OCI-M1 (cell line): ENCODE measurements at regions not wholly inside any gene's neighbourhood (a gene's known extent, or its start where the extent isn't known, plus 50 kb on each side); places are given as distances from the start of the nearest gene placed in this dataset.

Experiments
- DNase-seq: peaks from one replicate; lab custom pipeline; 2025; lab: John Stamatoyannopoulos, UW

DNA sequence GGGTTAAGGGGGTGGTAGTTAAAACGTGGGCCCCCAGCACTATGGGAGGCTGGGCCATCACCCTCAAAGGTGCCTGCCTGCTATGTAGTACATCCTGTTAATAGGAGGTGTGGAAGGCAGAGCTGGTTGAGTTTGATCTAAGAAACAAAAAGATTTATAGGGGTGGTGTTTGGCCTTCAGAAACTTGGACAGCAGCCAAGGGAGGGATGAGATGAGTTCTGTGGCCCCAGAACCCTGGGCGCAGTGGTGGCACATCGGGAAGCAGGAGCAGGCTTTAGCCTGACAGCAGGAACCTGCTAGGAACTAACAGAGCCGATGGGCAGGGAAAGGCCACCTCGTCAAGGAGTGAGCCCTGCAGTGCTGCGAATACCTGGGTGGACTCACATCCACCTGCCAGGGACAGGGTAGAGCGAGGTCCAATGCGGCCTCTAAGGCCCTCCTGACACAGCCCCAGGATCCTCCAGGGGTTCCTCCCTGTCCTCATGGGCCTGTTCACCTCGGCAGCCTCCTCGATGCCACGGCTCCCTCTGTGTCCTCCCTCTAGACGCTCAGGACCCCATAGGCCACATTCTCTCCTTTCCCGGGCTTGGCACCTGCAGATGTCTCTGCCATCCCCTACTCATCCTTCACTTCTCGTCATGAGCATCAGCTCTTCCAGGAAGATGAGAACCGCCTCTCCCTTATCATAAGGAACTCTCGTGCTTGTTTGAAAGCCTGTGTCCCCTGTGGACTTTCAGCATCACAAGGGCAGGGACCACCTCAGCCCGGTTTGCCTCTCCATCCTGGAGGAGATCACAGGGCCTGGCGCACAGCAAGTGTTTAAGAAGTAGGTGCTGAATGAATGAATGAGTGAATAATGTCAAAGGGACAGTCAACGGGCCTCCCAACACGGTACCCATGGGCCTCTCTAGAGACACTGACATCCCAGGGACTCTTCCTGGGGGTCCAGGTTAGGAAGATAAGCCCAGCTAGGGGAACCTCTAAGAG is 103.5 kb upstream of the TNRC6C start:
- DNase-seq = no peak

DNA sequence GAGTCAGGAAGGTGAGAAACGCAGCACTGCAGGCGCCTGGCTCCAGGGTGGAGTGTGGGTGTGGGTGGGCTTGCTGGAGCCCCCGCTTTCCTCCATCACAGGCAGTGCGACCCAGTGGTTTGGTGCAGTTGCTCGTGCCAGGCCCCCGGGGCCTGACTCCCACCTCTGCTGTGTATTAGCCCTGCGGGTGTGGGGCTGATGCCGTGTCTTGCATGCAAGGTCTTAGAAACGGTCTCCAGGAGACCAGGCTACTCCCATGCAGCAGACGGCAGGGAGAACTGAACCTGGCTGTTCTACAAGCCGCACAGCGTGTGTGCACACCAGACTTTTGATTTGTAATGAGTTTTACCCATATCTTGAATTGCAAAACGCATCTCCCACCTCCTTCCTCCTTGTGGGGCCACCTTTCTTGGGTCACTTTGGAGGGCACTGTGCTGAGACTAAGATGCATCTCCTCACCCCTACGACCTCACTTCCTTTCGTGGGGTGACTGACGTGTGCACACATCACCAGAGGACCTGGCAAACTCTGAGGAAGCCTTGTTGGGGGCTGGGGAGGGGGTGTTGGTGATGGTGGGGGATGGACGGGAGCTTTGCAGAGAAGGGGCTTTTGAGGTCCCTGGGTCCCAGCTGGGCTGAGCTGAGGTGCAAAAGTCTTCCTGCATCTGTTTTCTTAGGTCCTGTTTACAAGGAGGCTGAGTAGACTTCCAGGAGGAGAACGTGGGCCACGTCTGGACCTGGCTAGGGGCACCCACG is 101.8 kb upstream of the TNRC6C start:
- no peak for DNase-seq

DNA sequence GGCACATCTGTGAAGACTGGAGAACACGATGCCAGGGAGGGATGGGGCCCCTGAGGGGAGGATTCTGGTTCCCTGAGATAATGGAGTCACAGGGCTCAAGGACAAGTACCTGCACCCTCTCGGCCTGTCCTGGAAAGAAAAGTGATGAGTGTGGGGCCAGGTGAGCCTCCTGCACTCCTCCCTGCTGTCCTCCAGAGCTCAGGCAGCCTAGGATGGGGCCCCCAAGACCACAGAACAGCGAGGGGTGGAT is 101.3 kb upstream of the TNRC6C start:
- DNase-seq = no peak

DNA sequence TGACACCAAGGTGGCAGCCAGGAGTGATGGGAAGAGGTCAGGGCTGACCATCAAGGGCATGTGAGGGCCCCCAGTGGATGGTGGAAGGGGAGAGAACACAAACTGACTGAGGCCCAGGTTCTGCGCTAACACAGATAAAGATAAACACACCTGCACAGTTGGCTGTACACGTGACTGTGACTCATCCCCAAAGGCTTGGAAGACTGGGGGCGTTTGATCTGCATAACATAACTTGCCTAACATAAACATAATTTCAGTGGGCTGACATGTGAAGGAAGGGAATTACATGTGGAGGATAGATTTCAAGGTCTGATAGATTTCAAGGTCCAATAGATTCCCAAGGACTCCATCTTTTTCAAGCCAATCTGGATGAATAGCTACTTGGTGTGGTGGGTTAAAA is 100.9 kb upstream of the TNRC6C start:
- no peak for DNase-seq

DNA sequence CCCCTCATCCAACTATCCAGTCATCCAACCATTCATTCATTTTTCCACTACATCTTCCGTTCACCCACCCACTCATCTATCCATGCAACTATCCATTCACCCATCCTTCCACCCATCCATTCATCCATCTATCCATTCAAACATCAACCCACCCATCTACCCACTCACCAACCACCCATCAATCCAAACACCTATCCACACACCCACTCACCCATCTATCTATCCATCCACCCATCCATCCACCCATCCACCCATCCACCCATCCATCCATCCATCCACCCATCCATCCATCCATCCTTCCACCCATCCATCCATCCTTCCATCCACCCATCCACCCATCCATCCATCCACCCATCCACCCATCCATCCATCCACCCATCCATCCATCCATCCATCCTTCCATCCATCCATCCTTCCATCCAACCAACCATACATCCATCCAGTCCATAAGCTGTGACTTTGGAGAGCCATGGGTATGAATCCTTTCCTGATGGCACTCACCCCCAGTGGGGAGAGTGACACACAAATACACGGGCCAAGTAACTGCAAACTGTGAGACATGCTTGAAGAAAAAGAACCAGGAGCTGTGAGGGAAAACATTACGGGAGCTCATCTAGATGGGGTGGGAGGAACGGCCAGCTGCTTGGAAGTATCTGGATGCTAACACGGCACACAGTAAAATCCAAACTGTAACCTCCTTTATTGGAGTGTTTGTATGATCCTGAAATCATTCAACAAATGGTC is 100.0 kb upstream of the TNRC6C start:
- no peak for DNase-seq

DNA sequence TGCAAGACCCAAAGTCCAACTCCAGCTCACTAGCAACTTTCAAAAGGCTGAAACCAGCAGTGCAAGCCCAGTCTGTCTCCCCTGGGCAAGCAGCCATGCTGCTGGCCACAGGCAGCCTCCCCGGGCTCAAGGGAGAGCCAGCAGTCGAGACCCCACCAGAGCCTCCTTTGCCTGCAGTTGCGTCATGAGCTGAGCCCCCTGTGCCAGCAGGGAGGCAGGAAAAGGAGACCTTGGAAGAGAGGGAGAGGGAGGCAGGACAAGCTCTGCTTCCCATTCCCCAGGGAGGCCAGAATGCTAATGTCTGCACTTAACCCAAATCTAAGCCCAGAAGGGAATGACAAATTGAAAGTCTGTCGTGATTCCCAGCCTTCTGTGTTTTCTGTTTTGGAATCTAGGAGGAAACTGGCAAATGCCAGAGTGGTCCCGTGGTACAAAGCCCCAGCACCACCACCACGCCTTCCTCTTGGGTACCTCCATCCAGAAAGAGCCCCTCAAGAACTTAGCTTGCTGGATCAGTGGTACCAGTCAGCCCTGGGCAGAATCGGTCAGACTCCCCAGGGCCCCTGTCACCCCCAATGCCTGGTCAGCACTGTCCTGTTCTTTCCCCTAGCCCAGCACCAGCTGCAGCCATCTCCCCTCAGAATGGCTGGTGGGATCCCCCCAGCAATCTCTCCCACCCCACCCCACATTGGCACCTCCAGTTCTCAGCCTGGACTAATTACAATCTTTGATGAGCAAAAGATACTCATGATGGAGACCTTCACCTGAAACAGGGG is 99.3 kb upstream of the TNRC6C start:
- no peak for DNase-seq

DNA sequence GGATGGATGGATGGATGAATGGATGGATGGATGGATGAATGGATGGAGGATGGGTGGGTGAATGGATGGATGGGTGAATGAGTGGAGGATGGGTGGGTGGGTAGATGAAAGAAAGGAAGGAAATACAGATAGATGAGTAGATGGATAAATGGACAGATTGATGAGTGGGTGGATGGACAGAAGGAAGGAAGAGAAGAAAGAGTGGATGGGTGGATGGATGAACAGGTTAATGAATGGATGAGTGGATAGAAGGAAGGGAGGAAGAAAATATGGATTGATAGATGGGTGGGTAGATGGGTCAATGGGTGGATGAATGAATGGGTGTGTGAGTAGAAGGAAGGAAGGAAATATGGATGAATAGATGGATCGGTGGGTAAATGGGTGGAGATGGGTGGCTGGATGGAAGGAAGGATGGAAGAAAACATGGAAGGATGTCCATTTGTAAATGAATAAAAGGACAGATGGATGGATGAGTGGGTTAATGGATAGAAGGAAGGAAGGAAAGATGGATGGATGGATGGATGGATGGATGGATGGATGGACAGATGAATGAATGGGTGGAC is 97.3 kb upstream of the TNRC6C start:
- no peak for DNase-seq

DNA sequence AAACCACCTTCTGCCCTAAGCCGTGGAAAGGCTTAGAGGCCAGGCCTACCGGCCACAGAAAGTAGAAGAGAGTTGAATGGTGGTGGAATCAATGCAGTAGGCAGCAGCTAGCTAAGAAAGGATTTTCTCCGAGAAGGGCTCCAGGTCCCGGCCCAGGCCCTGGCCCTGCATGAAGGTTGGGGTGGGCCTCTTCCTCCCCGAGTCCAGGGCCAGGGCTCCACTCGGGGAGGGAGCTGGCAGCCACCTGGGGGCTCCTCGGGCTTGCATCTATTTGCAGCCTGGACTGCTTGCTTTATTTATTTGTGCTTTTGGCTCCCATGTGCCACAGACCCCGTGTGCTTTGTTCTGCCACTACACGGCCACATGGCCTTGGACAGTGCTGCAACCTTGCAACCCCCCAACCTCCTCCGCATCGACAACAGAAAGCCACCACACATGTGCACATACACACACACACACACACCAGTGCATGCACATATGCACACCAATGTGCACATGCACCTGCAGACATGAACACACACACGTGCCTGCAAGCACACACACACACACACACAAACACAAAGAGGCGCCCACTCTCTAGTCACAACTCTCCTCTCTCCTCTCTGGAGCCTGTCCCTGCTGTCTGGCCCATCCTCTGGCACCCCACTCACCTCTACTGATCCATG is 96.4 kb upstream of the TNRC6C start:
- no peak for DNase-seq

DNA sequence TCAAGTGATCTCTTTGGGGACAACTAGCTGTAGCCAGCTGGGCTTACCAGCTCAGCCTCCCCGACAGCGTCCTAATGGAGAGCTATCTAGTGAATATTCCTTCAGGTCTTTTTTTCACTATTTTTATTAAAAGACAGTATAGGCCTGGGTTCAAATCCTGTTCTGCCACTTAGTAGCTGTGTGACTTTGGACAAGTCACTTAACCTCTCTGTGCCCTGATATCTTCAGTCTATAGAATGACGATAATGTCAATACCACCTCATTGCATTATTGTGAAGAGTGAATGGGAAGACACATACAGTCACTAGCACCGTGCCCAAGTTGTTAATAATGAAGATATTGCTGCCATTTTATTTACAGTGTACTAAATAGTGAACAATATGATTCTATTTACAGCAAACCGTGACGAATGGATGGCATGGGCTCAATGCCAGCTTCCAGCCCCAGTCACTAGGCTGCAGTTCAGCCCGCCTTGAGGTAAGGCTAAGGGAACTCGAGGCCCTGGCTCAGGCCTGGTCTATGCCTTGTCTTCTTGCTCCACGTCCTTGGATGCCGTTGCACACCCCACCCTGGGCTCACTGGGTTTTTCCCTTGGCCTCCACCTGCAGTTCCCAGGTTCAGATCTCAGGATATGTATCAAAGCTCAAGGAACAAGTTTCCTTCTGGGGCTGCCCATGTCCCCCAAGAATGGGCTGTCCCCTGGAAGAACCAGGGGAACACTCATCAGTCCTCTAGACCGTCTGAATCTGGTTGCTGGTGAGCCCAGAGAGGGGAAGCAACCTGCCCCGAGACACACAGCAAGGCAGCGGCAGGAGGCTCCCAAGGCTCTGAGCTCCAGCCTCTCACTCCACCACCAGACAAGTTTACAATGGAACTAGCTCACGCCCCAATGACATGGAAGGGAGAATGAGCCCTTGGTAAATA is 95.4 kb upstream of the TNRC6C start:
- no peak for DNase-seq

DNA sequence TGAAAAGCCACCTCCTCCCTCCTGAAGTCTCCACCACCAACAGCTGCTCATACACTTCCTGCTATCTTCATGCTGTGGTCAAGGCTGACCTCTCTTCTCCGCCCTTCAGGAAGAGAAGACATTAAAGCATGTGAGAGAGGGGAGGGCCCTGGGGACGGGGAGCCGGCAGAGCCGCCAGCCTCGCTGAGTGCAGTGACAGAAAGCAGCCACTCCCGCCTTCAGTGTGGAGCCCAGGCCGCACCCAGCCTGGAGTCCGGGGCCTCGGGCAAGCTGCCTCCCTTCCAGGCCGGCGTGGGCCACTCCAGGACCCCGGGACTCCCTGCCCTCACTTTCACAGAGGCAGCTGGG is 94.7 kb upstream of the TNRC6C start:
- peak; percentile 54 for DNase-seq

DNA sequence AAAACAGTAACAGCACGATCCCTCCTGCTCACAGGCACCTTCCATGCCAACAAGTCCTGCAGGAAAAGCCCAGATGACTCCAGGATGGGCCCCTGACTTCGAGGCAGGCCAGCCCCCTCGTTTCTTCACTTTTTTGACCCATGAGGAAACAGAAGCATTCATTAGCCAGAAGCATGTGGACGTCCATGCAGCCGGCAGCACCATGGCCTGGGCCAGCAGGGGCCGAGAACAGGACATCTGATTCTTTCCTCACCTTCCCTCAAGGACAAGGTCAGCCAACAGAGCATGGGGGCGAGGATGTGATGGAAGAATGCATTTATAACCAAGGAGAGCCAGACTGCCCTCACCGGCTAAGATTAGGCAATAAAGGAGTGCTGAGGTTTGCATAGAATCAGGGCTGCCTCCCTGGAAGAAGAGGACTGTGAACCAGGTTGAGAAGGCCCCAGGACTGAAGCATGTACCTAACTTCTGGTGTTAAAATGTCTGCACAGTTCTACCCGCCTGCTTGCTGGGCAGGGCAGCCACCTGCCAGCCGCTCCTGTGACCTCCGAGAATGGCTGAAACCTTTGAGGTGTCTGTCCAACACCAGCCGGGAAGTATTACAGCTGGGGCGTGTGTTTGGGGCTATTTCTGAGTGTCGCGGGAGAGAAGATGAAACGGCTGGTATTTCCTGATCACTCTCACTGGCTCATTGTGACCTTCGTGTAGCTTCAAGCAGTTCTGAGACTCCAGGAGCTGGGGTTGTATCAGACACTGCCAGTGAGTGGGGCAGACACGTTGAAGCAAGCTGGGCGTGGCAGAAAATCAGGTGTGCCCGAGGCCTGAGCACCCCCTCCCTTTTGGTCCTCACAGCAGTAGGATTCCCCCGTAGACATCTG is 94.0 kb upstream of the TNRC6C start:
- no peak for DNase-seq

DNA sequence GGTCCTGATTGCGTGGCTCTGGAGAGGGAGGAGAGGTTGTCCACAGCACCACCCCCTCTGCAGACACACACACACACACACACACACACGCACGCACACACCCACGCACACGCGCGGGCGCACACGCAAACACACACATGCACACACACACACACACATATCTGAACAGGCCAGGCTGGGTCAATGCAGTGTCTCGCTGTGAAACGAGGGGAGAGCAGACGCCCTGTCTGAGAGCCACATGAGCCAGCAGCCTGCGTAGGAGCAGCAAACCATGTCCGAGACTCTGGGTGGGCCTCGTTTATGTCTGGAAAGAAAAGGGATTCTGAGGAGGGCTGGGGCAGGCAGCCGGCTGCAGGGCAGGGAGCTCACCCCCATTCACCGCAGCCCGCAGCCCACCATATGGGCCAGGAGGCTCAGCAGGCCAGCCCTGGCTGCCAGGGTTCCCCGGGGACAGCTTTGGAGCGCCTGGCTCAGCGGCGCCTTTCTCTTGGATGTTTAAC is 93.3 kb upstream of the TNRC6C start:
- DNase-seq = no peak

DNA sequence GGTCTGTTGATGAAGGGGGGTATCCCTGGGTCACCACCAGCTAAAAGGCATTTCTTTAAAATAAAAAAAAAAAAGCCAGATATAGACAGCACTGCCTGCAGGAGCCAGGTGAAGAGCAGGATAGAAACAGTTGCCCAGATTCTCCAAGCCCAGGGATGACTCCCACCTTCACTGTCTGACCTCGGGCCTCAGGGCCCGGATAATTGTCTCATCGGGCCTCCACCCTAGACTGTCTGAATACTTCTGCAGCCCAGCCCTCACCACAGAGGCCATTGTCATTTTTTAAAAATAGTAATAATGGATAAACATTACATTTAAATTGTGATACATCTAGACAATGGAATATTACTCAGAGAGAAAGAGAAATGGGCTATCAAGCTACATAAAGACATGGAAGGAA is 92.8 kb upstream of the TNRC6C start:
- DNase-seq = no peak

DNA sequence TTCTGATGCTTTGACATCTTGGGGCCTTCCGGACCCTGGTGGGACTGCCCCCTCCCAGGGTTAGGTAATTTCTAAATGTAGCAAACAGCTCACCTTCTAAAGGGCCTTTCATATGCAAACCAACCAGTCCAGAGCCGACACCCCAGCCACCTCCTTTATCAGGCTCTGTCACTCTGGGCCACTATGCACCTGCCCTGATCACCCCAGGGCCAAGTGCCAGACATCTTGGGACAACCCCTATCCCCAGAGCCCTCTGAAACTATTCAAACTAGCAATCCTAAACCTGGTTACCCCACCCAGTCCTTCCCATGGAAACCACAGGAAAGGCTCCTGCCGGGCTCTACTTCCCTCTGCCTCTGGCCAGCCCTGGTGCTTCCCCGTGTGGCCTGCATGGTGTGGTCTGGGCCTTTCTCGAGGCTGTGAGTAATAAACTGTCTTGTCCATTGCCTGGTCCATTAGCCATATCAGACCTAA is 91.2 kb upstream of the TNRC6C start:
- DNase-seq = no peak

DNA sequence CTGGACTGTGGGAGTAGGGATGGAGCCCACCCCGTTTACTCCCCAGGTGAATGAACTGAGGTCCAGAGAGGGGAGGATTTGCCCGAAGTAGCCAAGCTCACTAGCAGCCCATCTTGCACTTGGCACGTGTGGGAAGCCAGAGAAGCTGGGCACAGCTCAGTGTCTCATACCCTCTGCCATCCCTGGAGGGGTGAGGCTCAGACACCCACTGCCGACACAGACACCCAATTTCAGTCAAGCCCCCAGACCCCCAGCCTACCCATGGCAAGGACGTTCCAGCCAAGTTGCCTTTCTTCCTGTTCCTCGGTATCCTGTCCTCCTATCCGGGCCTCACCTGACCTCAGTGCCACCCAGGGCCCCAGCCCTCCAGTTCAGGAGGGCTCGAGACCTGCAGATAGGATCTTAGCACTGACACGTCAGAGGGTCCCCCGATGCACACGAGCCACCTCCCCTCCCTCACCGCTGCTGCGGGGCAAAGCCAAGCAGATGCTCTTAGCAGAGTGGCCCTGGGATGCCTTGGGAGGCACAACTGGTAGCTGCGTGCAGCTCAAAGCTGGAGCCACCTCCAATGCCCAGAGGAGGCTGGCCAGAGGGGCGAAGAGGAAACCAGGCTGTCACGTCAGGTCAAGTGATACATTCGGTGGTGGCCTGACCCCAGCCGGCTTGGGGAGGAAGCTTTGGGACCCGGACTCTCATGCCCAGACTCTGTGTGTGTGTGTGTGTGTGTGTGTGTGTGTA is 90.4 kb upstream of the TNRC6C start:
- DNase-seq = no peak

DNA sequence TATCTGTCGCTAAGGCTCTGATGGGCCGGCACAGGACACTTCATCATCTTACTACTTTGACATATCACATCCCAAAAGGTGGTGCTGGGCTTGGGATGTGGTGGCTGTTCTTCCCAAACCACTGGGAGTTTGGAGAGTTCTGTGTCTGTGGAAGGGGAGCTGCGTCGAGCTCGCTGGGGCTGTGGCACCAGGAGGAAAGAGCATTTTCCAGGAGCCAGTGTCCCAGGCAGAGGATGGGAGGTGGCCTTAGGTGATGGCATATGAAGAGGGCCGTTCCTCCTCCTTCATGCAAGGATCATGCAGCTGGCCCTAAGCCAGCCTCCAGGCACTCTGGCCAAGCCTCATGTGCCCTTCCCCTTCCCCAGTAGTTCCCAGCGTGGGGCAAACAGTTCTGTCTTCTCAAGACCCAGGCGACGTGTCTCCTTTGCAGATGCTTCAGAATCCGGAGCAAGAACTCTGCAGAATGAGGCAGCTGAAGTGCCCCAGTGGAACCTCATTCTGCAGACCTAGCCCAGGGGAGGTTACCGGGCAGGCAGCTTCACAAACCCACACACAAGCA is 89.4 kb upstream of the TNRC6C start:
- DNase-seq = no peak

DNA sequence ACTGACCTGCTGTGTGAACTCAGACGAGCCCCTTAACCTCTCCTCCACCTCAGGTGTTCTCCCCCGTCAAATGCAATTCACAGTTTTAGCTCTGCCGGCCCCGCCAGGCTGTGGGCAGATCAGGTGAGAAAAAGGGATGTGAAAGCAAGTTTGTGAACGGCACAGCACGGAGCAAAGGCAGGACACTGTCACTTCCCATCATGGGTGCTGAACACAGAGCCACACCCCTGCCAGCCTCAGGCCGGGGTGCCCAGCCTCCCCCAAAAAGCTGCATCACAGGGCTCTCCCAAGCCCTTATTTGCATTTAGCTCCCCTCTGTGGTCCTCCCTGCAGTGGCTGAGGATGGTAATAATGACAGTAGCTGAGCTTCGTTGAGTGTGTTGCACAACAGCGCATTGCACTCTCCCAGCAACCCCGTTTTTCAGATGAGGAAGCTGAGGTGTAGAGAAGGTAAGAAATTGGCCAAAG is 88.8 kb upstream of the TNRC6C start:
- no peak for DNase-seq

DNA sequence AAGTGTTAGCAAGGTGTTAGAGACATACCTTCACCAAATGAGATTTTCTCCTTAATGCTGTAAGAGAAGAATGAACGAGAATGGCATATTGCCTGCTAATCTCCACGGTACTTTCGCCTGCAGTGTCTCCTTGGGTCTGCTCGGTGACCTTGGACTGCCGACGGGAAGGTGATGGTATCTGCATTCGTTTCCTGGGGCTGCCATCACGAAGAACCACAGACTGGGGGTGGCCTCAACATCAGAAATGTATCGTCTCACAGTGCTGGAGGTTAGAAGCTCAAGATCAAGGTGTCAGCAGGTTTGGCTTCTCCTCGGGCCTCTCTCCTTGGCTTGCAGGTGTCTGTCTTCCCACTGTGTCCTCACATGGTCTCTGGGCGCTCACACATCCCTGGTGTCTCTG is 86.3 kb upstream of the TNRC6C start:
- no peak for DNase-seq
